ENCODE measurements at regions not wholly inside any gene's neighbourhood (a gene's known extent, or its start where the extent isn't known, plus 50 kb on each side); places are given as distances from the start of the nearest gene placed in this dataset.

DNA sequence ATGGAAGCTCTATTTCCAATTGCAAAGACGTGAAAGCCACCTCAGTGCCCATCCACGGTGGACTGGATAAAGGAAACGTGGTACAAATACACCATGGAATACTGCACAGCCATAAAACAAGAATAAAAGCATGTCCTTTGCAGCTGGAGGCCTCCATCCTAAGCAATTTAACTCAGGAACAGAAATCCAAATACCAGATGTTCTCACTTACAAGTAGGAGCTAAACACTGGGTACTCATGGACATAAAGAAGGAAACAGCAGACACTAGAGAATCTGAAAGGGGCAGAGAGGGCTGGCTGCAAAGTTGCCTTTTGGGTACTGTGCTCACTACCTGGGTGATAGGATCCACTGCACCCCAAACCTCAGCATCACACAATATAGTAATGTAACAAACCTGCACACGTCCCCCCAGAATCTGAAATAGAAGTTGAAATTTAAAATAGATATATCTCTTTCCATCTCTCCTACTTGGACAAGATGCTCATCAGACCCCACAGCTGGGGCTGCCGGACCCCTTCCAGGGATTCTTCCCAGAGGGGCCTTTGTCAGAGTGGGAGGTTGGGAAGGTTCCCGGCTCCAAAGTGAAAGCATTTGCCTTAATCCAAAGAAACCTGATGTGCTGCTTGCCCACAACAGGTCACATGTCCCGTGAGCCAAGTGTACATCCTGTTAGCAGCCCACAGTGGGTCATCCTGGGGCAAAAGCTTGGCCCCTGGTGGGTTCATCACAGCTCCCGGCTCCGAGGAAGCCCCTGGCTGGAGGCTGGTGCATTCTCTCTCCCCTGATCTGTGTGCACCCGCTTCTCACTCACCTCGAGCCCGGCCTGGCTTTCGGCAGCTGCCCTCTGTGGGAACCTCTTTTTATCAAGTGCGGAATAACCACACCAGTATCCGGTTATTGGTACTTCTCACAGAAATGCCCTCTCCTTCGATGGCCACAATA, 172.3 kb upstream of the PPP2R2D start:
- DNase-seq: no peak
- ATAC-seq: no peak
- intact Hi-C loops (cut with DNase I, micrococcal nuclease): no loop called here

DNA sequence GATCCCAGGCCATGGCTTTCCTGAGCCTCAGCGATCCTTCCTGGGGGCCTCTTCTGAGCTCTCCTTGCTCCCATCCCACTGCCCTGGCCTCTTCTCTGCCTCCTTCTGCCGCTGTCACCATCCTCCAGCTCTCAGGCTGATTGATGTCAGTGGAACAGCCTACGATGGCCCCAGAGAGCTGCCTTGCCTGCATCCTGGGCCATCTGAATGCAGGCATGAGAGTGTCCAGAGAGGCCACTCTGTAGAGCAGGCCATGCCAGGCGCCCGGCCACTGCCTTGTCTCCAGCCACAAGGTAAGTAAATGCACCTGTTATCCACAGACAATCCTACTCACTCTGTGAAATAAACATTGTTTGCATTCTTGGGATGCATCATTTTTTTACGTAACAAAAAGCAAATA, 171.4 kb upstream of the PPP2R2D start:
- ATAC-seq (no peak), DNase-seq (no peak)
- intact Hi-C loops (cut with DNase I, micrococcal nuclease): no loop called here

DNA sequence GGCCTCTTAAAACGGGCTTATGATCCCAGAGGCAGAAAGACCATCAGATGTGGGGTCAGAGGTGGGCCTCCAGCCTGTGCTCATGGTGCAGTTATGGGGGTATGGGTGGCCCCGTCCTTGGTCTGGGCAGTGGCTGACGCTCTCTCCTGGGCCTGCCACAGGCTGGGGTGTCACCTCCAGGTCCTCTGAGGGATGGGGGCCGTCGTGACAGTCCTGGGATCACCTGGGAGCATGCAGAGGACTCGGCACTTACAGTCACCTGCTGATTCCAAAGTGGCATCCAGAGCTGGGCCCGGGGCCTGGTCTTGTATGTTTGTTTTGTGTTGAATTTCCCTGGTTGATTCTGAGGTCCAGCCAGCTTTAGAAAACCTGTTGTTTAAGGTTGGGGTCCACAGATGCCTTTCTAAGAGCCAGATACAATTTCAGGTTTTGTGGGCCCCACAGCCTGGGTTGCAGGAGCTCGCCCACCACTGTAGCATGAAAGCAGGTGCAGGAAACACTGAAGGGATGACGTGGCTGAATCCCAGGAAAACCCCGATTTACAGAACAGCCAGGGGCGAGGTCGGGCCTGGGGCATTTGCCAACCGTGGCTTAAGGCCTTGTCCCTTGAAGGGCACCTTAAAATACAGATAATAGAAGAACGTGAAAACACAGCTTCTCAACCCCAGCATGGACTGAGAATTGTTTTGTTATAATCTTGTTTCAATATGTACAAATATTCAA, 170.7 kb upstream of the PPP2R2D start:
- intact Hi-C loops (cut with DNase I, micrococcal nuclease): no loop called here
- no peak for DNase-seq
- ATAC-seq: no peak

DNA sequence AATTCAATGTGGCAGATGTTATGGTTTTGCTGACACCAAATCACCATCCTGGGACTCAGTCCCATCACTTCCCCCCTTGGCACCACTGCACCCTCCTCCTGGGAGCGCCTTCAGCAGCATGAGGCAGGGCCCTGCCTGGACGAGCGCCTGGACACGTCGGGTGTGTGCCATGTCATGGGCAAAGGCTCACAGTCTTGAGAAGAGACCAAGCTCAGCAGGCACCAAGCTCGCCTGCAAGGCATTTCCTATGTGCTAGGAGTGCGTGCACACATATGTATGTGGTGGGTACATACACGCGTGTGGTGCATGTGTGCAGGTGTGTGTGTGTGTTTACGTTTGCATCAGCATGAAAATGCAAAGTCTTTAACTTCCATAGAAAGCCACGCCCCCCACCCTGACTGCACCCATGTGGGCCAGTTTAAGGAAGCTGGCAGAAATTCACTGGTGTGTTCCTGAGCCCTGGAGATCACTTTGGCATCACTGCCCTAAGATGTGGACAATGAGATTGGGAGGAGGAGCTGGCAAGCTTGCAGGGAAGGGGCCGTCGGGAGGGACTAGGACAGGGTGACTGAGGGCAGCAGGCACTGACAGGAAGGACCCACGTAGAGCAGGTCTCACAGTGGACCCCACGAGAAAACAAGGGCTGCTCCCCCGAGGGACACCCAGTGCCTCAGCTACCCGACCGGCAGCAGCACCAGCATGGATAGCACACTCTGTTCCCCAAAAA, 169.9 kb upstream of the PPP2R2D start:
- no peak for DNase-seq
- intact Hi-C loops (cut with DNase I, micrococcal nuclease): no loop called here
- ATAC-seq: no peak

DNA sequence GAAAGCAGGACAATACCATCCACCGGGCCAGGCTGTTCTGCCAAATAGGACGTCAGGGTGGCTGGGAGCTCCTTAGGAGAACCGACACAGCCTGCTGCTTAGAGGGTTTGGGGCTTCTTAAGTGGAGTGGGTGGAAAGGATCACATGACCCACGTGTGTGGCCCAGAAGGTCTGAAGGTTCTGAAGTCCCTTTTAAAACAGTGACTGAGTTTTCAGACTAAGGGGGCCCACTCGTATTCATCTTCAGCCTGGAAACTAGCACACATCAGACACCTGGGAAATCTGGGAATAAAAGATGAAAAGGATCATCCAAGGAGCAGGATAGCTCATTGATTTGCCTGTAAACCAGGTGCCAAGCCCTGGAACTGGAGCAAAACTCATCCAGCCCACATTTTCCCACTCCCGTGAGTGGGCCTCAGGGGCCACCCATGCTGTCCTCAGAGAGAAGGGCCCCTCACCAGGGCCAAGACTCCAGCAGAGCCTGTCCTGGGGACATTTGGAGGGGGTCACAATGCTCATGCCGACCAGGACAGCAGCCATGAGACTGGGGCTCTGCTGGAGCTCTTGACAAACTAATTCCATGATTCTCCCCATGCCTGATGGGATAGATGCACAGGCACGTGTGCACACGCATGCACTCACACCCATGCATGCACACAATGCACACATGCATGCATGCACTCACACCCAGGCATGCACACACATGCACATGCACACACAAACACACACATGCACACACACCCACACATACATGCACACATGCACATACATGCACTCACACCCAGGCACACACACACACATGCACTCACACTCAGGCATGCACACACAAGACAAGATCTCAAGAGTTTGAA, 168.8 kb upstream of the PPP2R2D start:
- ATAC-seq (no peak), DNase-seq (no peak)
- intact Hi-C loops (cut with DNase I, micrococcal nuclease): no loop called here

DNA sequence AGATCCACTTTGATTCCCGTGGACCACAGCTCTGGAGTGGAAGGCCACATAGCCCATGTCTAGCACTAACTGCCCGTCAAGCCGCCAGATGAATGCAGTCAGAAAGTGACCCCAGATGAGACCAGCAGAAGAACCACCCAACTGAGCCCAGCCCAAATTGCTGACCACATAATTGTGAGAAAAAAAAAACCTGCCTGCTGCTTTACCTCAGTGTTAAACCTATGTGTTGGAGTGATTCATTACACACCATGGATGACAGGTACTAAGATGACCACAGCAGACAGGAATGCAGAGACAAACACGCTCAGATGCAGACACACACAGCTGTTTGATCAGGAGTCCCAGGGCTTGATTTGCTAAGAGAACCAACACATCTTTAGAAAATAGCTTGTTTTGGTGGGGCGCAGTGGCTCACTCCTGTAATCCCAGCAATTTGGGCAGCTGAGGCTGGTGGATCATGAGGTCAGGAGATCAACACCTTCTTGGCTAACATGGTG, 168.1 kb upstream of the PPP2R2D start:
- DNase-seq: no peak
- intact Hi-C loops (cut with DNase I, micrococcal nuclease): no loop called here
- ATAC-seq: no peak

DNA sequence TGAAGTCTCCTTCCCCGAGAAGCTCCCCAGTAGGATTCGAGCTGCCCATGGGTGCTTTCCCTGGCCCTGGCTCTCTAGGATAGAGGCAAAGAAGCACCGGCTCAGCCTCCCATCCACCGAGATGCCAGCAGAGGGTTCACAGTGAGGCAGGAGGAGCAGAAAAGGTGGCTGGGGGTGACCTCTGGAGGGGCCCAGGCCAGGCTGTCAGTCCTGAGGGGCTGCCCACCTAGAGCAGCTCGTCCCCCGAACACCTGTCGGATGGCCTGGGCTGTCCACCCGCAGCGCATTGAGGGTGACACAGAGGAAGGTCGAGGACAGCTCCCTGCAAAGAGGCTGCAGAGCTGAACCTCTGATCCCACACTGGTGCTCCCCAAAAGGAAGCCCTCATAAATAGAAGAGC, 167.2 kb upstream of the PPP2R2D start:
- DNase-seq: peak in 1 of 2 donors; percentile 5
- intact Hi-C loops (cut with DNase I, micrococcal nuclease): no loop called here
- ATAC-seq: no peak

DNA sequence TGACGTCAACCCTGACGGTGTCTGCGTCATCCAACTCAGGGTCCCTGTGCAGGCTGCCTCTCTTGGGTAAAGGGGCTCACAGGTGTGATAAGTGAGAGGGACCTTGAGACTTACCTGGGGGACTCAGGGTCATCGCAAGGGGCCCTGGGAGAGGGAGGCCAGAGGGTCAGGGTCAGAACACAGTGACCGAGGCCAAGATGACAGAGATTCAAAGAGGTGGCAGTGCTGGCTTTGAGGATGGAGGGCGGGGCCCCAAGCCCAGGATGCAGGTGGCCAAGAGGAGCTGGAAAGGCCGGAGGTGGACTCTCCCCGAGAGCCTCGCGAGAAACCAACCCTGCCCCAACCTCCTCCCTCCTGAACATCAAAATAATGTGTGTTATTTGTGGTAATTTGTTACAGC, 165.2 kb upstream of the PPP2R2D start:
- DNase-seq (peak in 1 of 2 donors; percentile 5), ATAC-seq (no peak)
- intact Hi-C loops (cut with DNase I, micrococcal nuclease): no loop called here

DNA sequence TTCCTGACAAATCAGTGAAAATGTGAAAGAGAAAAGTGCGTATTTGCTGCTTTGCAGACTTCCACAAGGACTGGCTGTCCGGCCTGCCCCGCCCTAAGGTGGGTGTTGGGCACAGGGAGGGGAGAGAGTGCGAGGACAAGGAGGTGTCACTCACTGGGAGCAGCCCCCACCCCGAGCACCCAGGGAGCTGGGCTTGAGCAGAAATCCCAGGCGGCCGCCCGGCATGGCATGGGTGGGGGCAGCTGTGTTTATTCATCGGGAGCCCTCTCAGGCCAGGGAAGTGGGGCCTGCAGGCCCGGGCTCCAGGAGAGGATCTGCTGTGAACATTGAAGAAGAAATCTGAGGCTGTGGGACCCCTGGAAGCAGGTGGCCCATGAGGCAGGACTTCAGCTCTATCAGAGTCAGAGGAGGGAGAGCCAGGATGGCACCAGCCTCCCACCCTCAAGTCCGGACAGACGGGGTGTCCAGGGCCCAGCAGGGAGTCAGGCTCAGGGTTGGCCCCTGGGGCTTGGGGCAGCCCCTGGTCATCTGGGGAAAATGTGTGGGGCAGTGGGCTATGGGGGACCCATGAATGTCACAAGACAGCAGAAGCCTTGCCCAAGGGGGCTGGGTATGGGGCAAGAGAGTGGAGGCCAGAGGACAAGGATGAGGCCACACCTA, 164.4 kb upstream of the PPP2R2D start:
- no peak for ATAC-seq
- intact Hi-C loops (cut with DNase I, micrococcal nuclease): no loop called here
- peak in 1 of 2 donors; percentile 4 for DNase-seq

DNA sequence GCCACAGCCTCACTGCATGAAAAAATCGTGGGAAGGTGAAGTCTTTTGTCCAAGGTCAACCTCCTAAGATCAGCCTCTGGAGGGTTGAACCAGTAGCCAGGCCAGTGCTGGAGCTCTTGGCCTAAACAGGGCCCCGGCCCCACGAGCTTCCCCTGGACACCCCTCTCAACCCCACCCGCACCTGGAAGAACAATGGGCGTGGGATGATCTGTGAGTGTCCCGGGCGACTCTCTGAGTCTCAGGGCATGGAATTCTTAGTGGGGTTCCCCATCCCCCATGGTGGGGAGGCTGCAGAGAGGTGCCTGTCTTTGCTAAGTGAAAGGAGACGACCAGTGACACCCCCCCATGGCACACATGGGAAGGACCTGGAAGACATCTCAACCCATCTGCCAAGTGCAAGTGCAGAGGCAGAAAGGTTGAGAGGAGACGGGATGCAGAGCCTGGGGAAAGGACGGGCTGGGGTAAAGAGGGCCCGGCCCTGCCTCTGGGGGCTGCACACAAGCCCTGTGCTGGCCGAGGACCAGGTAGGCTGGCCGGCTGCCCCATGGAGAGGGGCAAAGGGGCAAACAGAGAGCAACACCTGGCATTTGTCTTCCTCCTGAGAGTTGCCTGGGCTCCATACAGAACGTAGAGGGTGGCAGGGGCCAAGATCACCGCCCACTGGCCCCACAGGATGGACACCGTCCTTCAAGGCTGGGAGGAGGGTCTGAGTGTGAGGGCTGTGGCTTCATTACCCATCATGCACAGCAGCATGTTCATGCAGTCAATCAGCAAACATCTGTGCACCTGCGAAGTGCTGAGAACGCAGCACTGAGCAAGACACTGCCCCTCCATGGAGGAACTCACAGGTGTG, 163.0 kb upstream of the PPP2R2D start:
- DNase-seq (peak in 1 of 2 donors; percentile 10), ATAC-seq (no peak)
- intact Hi-C loops (cut with DNase I, micrococcal nuclease): no loop called here

DNA sequence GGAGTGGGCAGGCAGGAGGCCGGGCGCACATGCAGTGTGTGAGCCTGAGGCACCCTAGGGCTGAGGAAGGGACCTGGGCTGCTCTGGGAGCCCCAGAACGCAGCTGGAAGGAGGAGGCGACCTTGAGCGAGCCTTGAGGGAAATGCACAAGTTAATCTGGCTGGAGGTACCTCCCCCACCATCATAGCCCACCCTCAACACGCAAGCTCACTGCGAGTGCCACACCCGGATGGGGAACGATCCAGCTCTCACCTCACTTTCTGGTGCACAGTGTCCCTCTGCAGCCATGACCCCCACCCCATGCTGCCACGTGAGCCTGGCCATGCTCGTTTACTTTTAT, 162.4 kb upstream of the PPP2R2D start:
- ATAC-seq: no peak
- DNase-seq: peak in 1 of 2 donors; percentile 7

DNA sequence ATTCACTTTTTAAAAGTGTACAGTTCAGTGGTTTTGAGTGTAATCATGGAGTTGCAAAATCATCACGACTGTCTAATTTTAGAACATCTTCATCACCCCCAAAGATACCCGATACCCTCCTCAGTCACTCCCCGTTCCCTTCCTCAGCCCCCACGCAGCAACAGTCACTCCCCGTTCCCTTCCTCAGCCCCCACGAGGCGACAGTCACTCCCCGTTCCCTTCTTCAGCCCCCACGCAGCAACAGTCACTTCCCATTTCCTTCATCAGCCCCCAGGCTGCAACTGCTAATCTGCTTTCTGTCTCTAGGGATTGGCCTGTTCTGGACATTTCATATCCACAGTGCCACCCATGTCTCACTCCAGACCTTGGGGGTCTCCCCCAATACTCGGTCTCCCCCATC, 161.6 kb upstream of the PPP2R2D start:
- intact Hi-C loops (cut with DNase I, micrococcal nuclease): no loop called here
- DNase-seq (no peak), ATAC-seq (no peak)

More for the DNA sequence above, 162.4 kb upstream of the PPP2R2D start:
- intact Hi-C loops (cut with DNase I, micrococcal nuclease): no loop called here

DNA sequence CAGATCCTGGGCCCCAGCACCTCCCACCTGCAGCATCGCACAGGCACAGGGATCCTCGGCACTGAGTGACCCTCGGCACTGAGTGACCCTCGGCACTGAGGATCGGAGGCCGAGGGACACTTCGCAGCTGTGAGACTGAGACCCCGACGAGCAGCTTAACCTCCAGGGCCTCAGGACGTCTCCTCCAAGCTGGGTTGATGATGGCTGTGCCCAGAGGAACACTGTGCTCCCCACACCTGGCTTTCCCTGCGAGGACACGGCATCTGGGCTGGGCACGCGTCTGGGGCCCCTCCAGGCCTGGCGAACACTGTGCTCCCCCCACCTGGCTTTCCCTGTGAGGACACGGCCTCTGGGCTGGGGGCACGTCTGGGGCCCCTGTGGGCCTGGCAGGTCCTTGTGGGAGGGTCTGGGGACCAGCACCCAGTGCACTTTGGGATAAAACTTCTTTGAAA, 158.3 kb upstream of the PPP2R2D start:
- intact Hi-C loops (cut with DNase I, micrococcal nuclease): no loop called here

DNA sequence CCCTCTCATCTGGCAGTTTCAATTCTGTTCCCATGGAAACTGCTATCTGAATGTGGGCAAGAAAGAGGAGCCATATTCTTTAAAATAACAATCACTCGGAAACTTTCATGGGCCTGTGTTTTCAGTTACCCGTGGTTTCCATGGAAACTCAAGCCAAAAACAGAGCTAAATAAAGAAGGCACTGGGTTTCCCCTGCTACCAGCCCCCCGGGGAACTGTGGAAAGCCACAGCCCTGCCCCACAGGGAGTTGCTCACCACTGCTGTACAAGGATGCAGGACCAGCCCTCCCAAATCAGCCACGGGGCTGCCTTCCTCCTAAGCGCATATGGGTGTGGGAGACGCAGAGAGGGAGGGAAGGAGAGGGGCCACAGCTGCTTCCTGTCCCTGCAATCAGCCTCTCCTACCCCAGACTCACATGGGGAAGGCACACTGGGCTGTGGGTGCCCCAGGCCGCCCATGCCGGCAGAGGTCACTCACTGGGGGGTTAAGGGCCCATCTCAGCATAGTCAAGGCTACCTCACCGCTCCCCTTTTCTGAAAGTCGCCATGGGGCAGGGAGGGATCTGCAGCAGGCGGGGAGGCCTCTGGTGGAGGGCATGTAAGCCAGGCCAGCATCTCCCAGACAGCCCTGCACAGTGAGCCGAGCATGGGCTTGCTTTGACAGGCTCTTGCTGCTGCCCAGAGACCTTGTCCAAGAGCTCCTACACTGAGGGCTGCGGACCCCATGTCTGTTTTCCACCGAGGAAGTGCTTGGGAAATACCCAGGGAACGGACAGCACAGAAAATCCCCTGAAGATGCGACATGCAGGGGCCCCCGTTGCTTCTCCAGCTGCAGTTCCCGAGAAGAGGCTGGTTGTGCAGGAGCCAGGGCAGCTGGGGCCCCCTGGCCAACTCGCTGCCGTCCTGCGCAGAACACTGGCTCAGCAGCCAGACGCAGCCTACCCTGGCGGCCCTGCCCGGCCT, 157.3 kb upstream of the PPP2R2D start:
- ATAC-seq (no peak), DNase-seq (no peak)
- intact Hi-C loops (cut with DNase I, micrococcal nuclease): no loop called here

More for the DNA sequence above, 158.3 kb upstream of the PPP2R2D start:
- ATAC-seq (no peak), DNase-seq (peak in 1 of 2 donors; percentile 6)

DNA sequence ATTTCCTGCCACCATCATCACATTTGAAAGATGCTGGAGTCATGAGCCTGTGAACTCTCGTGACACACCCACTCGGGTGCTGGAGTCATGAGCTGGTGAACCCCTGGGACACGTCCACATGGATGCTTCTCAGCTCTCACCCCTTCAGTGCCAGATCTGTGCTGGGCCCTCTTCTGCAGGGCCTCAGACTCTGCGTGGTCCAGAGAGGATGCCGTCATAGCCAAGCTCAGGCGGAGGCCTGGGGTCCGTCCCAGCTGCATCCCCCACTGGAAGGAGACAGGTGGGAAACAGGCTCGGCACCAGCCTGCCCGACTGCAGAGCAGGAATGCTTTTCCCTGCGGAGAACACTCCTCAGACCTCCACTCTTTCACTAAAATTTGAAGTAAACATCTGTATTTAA, 156.5 kb upstream of the PPP2R2D start:
- DNase-seq: no peak
- intact Hi-C loops (cut with DNase I, micrococcal nuclease): no loop called here
- no peak for ATAC-seq

DNA sequence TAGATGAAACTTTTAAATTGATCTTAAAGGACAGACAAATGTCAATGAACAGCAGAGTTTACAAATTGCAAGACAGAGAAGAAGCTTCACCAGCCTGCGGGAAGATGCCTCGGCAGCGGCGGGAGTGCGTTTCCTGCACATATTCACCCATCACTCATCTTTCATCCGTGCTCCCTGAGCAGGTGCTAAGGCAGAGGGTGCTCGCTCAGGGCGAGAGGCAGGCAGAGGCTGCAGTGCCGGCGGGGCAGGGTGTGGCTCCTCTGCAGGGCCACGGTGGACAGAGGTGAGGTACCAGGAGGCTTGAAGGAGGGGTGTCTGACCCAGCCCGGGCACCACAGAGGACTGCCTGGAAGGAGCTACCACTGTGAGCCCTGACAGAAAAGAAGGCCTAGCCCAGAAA, 155.2 kb upstream of the PPP2R2D start:
- ATAC-seq: no peak
- DNase-seq: no peak
- intact Hi-C loops (cut with DNase I, micrococcal nuclease): no loop called here
